ENCODE measurements at regions not wholly inside any gene's neighbourhood (a gene's known extent, or its start where the extent isn't known, plus 50 kb on each side); places are given as distances from the start of the nearest gene placed in this dataset.

DNA sequence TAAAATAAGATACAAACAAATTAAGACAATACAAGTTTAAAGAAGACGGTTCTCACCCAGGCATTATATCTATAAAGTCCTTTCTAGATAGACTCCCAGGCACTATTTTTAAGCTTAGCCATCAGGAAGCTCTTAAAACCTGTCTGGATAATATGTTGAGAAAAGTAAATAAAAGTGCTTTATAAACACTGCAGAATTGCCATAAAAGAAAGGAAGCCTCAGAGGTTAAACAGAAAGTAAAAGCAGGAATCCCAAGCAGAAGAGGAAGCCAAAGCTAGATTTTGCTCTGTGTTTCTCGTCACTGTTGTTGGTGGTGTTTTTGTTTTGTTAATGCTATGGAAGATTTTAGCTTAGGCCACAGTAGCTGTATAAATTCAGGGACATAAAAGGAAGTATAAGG, 1267.3 kb downstream of the PCDH19 start:
- Histone ChIP-seq H3K4me3 (no peak overlapping the region), H3K27ac (no peak overlapping the region), H3K9me3 (no peaks in the 10 kb centered on the region), H3K36me3 (no peaks in the 10 kb centered on the region), H3K27me3 (replicated peaks; ENCODE audit: insufficient read depth) (no peaks in the 10 kb centered on the region), H3K4me1 (replicated peaks) (no peaks in the 10 kb centered on the region)
- no peak for TF ChIP-seq POLR2A (IDR thresholded peaks at IDR 0.05)
- TF ChIP-seq, protein P1, sequence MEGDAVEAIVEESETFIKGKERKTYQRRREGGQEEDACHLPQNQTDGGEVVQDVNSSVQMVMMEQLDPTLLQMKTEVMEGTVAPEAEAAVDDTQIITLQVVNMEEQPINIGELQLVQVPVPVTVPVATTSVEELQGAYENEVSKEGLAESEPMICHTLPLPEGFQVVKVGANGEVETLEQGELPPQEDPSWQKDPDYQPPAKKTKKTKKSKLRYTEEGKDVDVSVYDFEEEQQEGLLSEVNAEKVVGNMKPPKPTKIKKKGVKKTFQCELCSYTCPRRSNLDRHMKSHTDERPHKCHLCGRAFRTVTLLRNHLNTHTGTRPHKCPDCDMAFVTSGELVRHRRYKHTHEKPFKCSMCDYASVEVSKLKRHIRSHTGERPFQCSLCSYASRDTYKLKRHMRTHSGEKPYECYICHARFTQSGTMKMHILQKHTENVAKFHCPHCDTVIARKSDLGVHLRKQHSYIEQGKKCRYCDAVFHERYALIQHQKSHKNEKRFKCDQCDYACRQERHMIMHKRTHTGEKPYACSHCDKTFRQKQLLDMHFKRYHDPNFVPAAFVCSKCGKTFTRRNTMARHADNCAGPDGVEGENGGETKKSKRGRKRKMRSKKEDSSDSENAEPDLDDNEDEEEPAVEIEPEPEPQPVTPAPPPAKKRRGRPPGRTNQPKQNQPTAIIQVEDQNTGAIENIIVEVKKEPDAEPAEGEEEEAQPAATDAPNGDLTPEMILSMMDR (IDR thresholded peaks at IDR 0.05): no peak
- no peak for TF ChIP-seq POLR2AphosphoS5 (IDR thresholded peaks at IDR 0.05)
- intact Hi-C loops (cut with DNase I): no loop called here
- no peak for DNase-seq (ENCODE audit: low spot score)
- WGBS: 15% methylated on average over 2 of the region's 2 CpGs

DNA sequence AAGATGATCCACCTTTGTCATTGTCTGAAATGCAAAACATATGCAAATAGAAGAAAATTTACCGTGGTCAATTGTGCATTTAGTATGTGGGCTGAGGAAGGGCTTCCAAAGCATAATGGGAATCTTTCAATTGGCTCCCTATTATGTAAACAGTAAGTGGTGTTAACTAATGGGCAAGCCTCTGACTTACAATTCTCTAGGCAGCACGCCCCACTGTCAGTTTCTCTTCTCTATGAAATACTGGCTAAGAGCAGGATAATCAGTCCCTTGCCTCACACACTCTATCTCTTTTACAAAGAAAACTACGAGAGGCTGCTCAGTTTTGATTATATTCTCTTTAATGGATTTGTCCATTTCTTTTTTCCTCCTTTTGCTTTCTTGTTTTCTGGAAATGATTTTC, 1272.6 kb downstream of the PCDH19 start:
- intact Hi-C loops (cut with DNase I): no loop called here
- no peak for DNase-seq (ENCODE audit: low spot score)
- 60% methylated on average over 3 of the region's 3 CpGs for WGBS
- no peak overlapping the region for H3K27ac ChIP-seq
- no peaks in the 10 kb centered on the region for H3K4me1 ChIP-seq (replicated peaks)
- TF ChIP-seq, protein P1 (IDR thresholded peaks at IDR 0.05): no peak
- TF ChIP-seq POLR2AphosphoS5 (IDR thresholded peaks at IDR 0.05): no peak
- TF ChIP-seq POLR2A (IDR thresholded peaks at IDR 0.05): no peak
- H3K9me3 ChIP-seq: no peaks in the 10 kb centered on the region
- no peaks in the 10 kb centered on the region for H3K36me3 ChIP-seq
- no peaks in the 10 kb centered on the region for H3K27me3 ChIP-seq (replicated peaks; ENCODE audit: insufficient read depth)
- H3K4me3 ChIP-seq: no peak overlapping the region

DNA sequence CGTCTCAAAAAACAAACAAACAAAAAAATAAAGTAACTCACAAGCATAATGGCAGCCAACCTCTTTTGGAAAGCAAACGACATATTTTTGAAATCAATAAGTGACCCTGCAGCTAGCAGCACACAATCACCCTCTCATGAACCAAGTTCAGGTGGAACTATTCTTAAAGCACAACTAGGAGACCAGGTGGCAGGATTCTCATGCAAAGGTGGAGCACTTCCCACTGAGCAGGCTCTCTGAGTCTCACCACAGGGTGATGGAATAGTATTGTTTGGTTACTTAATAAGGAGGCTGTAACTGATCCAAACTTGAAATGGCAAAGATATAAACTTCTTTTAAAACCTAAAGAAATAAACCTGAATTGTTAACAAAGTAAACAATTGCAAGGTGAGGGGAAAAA, 1293.1 kb downstream of the PCDH19 start:
- DNase-seq (ENCODE audit: low spot score): no peak
- Histone ChIP-seq H3K9me3 (no peaks in the 10 kb centered on the region), H3K27ac (no peak overlapping the region), H3K4me1 (replicated peaks) (no peaks in the 10 kb centered on the region), H3K36me3 (no peaks in the 10 kb centered on the region), H3K4me3 (no peak overlapping the region), H3K27me3 (replicated peaks; ENCODE audit: insufficient read depth) (no peaks in the 10 kb centered on the region)
- intact Hi-C loops (cut with DNase I): no loop called here
- WGBS: 73% methylated on average over 2 of the region's 2 CpGs
- TF ChIP-seq POLR2A (IDR thresholded peaks at IDR 0.05) (no peak), POLR2AphosphoS5 (IDR thresholded peaks at IDR 0.05) (no peak)
- TF ChIP-seq, protein P1 (IDR thresholded peaks at IDR 0.05): no peak

DNA sequence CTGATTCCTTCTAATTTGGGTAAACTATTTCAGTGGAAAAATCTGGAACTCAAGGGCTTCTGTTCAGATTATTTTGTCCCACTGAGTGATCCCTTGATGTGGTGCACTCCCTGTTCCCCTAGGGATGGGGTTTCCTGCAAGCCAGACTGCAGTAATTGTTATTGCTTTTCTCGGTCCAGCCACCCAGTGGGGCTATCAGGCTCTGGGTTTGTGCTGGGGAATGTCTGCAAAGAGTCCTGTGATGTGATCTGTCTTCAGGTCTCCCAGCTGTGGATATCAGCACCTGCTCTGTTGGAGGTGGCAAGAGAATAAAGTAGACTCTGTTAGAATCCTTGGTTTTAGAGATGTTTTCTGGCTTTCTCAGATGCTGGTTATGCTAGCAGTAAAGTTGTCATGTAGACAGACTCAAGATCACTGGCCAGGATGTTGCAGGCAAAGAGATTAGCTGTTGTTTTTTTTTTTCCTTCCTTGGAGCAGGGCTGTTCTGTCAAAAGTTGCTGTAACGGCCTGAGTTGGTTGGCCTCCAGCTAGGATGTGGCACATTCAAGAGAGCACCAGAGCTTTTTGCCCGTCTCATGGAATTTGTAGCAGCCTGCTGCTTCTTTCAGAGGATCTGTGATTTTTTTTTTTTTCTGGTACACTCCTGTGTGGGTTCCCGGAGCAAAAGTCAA, 1314.0 kb downstream of the PCDH19 start:
- Histone ChIP-seq H3K36me3 (no peaks in the 10 kb centered on the region), H3K4me1 (replicated peaks) (no peaks in the 10 kb centered on the region), H3K4me3 (no peak overlapping the region), H3K9me3 (no peaks in the 10 kb centered on the region), H3K27me3 (replicated peaks; ENCODE audit: insufficient read depth) (no peaks in the 10 kb centered on the region), H3K27ac (no peak overlapping the region)
- intact Hi-C loops (cut with DNase I): no loop called here
- DNase-seq (ENCODE audit: low spot score): no peak
- TF ChIP-seq, protein P1 (IDR thresholded peaks at IDR 0.05): no peak
- TF ChIP-seq POLR2AphosphoS5 (IDR thresholded peaks at IDR 0.05) (no peak), POLR2A (IDR thresholded peaks at IDR 0.05) (no peak)
- WGBS: 40% methylated on average over 4 of the region's 4 CpGs

DNA sequence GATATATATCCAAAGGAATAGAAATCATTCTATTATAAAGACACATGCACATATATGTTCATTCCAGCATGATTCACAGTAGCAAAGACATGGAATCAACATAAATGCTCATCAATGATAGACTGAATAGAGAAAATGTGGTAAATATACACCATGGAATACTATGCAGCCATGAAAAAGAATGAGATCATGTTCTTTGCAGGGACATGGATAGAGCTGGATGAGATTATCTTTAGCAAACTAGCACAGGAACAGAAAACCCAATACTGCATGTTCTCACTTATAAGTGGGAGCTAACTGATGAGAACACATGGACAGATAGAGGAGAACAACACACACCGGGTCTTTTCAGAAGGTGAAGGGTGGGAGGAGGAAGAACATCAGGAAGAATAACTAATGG, 1318.6 kb downstream of the PCDH19 start:
- Histone ChIP-seq H3K4me1 (replicated peaks) (no peaks in the 10 kb centered on the region), H3K4me3 (no peak overlapping the region), H3K9me3 (no peaks in the 10 kb centered on the region), H3K36me3 (no peaks in the 10 kb centered on the region), H3K27me3 (replicated peaks; ENCODE audit: insufficient read depth) (no peaks in the 10 kb centered on the region), H3K27ac (no peak overlapping the region)
- TF ChIP-seq, protein P1 (IDR thresholded peaks at IDR 0.05): no peak
- TF ChIP-seq POLR2A (IDR thresholded peaks at IDR 0.05) (no peak), POLR2AphosphoS5 (IDR thresholded peaks at IDR 0.05) (no peak)
- intact Hi-C loops (cut with DNase I): no loop called here
- DNase-seq (ENCODE audit: low spot score): no peak
- 93% methylated on average over 1 of the region's 1 CpG for WGBS
